ENCODE measurements at regions not wholly inside any gene's neighbourhood (a gene's known extent, or its start where the extent isn't known, plus 50 kb on each side); places are given as distances from the start of the nearest gene placed in this dataset.
"Not testable (repeated sequence)": the region's sequence is repeated elsewhere in the genome, so short reads cannot be mapped to it uniquely, and the experiment has no call there.

DNA sequence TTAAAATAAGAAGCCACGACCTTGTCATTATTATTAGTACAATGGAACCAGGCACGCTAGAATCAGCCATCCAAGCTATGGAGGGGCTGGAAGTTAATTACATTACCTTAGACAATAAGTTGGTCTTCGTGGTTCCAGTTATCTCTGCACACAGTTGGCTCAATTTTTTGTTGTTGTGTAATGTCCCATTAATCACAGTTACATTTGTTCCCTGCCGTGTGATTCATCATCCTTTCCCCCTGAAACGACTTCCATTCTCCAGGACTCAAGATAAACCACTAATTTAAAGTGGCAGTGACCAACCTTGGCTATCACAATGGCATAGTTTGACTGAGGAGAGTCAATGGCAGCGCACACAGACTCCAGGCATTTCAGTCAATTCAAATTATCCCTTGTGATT is 905.0 kb downstream of the RAB28 start:
- DNase-seq (ENCODE audit: low read depth) = no peak

DNA sequence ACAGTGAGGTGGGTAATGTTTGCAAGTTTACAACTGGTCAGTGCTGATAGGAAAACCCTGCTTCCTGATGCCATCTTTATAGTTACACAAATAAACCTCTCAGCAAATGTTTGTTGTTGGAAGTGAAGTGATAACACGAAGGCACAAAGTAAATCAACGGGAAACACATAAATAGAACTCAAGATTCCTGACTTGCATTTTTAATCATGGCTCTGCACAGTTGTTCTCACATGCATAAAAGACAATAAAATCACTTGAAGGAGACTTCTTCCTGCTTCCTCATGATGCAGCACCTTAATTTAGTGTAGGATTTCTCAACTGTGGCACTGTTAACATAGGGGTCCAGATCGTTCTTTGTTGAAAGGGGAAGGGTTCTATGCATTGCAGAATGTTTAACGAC is 907.7 kb downstream of the RAB28 start:
- DNase-seq (ENCODE audit: low read depth) = no peak

DNA sequence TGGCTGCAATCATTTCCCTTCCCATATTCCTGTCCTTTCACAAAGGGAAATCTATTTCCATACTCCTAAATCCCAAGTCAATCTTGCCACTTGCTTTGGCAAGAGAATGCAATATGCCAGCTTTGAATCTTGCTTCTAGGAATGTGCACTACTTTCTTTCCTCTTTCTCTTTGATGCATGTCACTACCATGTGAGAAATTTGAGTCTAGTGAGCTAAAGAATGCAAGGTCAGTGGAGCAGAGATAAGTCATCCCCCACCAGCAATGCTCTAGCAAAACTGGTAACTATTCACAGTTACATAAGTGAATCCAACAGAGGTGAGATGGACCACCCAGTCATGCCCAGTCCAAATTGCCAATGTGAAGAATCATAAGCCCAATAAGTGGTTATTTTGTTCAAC is 910.4 kb downstream of the RAB28 start:
- no peak for DNase-seq (ENCODE audit: low read depth)

DNA sequence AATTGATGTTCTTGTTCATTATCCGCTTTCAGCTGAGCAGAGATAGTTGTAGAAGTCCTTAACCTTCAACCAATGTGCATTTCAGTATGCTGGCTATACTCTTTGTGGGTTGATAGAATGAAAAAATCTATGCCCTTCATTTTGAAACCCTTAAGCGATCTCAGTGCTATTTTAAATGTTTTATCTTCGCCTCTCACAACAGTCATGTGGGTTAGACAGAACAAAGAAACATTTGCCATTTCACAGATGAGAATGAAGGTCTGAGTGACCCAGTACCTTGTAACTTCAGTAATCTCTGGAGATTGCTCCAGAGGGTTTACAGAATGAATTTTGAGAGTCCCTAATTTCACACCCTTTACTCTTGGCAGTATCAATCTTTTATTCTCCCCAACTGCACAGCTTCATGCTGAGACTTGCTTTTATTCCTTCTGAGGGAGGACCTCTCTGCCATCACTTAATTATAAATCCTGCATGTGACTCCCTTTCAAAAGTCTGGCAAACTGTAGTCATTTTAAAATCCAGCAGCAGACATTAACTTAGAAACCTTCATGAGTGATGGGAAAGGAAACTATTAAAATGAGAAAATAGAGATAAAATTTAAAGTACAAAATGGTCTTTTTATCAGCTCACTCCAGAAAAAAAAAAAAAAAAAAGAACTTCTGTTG is 921.5 kb downstream of the RAB28 start:
- DNase-seq (ENCODE audit: low read depth) = no peak

DNA sequence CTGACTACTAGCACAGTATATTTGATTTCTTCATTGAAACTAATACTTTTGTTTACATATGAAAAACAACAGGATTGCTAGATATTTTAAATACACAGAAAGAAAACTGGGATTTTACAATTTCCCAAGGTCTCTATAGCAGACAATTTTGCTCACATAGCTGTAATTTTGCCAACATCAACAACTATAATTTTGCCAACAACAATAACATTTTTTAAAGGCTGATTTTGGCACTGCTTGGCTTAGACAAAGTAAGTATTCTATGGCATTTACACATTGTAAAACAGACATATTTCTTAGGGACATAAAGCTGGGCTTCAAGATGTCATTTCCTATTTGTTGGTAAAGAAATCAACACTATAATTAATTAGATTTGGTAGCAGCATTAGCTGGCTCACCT is 922.1 kb downstream of the RAB28 start:
- no peak for DNase-seq (ENCODE audit: low read depth)

DNA sequence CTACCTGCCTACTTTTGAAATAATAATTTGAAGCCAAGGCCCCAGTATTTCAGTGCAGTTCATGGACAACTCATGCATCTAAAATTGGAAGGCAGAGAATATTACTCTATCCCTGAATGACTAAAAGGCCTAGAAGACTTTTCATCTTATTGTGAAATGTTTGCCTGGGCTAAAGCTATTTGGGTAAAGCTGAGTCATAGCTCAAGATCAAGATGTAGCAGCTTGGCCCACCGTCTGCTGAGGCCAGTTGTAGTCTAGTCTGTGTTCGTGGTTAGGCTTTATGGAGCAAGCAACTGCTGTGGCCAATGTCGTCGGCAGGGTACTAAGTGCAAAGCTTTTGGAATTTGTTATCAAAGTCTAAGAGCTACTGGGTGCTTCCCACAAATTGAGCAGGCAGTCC is 929.1 kb downstream of the RAB28 start:
- DNase-seq (ENCODE audit: low read depth) = no peak

DNA sequence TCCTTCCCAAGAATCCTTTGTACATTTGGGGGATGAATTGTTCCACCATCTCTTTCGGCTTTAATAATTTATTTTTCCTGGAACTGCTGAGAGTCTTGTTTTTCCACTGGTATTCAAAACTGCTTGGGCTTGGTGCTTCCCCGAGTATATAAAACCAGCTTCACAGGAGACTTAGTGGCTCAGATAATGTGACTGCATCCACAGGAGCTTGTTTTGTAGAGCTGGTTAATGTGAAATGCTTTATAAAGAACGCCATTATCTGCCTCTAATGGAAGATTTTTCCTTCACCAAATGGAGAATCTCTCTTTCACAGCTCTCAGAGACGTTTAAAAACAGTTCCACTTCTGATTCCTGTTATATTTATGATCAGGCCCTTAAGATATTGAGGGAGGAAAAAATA is 935.5 kb downstream of the RAB28 start:
- DNase-seq (ENCODE audit: low read depth) = no peak

DNA sequence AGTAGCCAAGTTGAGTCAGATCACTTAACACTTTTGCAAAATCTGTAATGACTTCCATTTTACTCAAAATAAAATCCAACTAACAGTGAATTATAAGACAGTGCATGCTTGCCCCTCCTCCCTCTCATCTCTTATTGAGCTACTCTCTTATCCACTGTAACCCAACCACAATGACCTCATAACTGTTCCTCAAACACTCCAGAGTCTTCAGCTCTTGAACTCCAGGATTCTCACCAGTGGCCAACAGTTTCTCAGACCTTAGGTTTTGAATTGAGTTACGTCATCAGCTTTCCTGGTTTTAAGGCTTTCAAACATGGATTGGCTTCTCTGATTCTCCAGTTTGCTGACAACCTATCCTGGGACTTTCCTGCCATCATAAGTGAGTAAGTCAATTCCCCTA is 938.3 kb downstream of the RAB28 start:
- no peak for DNase-seq (ENCODE audit: low read depth)

DNA sequence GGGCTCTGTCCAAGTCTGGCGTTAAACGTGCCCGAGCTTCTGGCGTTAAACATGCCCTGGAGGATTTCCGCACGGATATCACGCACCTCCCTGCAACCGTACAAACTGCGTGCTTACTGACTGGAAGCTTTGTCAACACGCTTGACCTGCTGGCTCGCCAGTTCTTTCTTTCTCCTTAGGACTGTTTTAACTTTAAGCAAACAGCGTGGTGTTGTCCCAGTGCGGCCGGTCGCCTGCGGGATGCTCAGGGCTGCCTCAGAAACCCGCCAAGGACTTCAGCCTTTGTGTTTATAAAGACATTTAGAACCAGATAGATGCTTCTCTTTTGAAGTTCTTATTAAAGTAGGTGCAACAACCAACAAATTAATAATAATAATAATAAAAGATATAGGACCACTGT is 946.0 kb downstream of the RAB28 start:
- no peak for DNase-seq (ENCODE audit: low read depth)

DNA sequence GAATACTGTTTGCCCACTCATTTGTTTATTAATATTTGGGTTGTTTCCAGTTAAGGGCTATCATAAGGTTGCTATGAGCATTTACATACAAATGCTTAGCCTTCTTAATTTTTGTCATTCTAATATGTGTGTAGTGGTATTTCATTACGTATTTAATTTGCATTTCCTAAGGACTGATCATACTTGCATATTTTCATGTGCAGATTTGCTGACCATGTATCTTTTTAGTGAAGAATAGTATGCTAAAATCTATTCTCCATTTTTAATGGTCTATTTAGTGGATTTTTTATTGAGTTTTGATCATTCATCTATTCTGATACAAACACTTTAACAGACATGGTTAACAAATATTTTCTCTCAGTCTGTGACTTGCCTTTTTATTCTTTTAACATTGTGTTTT is 949.5 kb downstream of the RAB28 start:
- DNase-seq (ENCODE audit: low read depth) = no peak

DNA sequence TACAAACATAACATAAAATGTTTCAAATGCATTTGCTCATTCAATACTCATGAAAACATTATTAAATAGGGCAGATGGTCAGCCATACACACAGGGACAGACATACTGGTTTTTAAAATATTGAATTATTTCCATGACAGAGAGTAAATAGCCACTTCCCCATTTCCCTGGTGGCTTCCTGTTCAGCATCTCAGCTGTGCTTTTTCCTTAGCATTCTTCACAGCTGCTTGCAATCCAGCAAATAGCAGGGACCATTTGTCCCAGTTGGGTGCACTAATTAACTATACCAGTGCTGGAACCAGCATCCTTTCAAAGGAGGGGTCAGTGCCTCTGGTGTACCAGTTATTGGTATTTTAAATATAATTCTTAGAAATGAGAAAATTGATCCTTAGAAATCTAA is 964.7 kb downstream of the RAB28 start:
- no peak for DNase-seq (ENCODE audit: low read depth)

DNA sequence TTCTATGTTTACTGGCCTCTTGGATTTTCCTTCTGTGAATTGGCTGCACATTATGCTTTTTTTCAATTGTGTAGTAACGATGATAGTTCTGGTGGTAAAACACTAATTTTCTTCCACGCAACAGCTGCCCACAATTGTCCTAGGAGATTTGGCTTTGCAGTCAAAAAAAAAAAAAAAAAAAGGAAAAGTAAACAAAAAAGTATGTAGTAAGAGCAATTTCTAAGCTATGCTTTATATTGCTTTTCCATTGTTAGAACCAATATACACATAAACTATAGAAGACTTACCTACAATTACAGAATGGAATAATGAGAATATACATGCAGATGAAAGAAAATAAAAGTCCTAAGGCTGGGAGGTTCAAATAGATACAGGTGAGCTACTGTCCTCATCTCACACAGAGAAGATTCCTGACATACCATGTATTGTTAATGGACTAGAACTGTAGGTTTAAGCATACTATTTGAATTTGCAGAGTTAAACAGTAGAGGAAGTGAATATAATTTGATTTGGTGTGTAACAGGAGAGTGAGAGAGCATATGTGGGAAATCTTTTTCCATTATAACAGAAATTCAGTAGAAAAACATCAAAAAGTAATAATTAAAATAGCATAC is 976.2 kb downstream of the RAB28 start:
- no peak for DNase-seq (ENCODE audit: low read depth)

DNA sequence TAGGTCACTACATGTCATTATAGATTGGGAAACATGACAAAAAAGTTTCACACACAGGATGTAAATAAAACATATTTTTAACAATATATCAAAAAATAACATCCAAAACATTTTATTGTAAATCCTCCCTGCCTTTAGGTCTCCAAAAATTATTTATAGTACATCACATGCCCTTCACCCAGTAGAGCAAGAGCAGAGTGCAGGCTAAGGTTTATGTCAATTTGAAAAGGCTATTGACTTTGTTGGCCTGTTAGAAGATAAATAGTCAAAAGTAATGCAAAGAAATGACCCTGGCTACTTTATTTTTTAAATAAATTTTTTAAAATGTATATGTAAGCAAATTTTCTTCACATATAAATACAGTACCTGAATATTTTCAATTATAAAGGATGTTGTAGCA is 983.7 kb downstream of the RAB28 start:
- no peak for DNase-seq (ENCODE audit: low read depth)

DNA sequence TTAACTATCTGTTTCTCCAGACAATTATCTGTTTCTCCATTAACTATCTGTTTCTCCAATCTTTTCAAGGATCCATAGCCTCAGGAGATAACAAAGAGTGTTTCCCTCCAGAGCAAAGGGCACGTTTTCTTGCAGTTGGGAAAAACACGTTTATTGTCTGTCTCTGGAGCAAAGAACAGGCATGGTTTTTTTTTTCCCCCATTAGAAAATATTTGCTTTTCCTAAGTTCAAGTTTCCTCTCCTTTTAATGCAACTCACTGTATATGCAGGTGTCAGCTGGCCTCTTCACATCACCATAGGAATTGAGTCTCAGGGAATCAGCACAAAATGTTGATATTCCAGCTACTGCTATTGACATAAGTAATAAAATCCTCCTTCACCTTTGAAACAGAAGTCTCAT is 984.4 kb downstream of the RAB28 start:
- DNase-seq (ENCODE audit: low read depth) = no peak

DNA sequence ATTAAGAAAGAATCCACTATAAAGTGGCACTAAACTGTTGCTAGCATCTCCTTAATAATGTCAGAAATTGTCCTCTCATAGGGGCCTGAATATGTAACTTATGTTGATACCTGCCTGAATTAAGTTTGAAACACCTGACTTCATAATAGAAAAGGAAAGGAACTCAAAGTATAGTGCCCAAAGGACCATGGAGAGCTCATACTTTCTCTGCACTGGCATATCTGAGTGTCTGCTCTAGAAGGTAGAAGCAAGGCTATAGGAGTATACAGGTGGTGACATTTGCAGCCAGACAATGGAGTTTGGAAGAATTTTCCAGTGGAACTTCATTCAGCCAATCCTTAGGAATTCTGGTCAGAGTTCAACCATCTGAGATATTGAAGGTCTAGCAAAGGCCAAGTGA is 988.9 kb downstream of the RAB28 start:
- DNase-seq (ENCODE audit: low read depth) = no peak

DNA sequence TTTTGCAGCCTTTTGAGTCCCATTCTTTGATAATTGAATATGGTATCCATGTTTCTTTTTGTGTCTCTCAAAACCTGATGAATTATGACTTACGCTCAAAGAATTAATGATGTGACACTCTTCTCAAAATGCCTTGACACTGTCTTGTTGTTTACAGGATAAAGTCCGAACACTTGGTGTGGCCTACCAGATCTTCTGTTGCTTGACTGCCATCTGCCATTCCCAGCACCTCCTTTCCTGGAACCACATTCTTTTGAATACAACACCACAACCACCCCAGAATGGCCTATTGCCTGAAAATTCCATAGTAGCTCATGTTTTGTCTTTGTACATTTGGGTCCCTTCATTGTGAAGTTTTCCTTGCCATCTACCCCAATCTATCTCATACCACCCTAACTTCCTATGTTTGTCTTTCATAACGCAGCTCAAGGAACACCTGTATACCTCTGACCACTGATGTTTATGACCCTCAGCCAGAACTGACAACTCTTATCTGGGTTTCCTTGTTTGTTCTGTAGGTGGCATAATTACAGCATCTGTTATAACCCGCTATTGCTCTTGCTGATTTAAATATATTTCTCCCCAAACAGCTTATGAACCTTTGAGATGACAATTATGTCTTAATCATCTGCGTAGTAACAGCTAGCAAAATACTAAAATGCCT is 991.3 kb downstream of the RAB28 start:
- no peak for DNase-seq (ENCODE audit: low read depth)

DNA sequence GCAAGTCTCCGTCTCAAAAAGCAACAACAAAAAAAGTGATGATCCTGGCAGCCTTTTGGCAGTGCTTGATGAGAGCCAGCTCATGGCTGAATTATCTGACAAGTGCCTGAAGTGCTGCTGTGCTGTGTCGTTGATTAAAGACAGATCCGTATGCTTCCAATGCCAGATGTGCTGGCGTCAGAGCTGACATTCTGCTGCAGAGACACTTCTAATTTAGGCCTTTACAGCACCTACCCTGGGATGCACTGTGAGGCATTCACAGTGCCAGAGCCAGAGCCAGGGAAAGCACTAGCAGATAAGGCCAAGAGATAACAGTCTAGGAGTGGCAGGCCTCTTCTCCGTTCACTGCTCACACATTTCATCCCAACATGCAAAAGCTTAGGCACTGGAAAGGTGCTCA is 995.5 kb downstream of the RAB28 start:
- no peak for DNase-seq (ENCODE audit: low read depth)

DNA sequence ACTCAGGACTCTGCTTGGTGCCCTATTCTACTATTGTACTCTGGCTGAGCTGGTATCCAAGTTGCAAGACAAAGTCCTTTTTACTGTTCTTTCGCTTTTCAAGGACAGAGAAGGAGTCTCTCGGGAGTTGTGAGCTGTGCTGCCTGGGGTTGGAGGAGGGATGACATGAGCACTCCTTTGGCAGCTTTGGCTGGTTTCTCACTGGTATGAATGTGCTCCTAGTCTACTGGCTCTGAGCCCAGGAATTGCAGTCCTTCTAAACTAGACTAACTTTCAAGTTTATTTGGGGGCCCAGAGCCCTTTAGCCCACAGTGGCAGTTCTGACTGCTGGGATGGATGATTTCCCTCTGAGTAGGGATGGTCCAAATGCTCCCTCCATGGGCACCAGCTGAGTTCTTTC is 997.1 kb downstream of the RAB28 start:
- no peak for DNase-seq (ENCODE audit: low read depth)

DNA sequence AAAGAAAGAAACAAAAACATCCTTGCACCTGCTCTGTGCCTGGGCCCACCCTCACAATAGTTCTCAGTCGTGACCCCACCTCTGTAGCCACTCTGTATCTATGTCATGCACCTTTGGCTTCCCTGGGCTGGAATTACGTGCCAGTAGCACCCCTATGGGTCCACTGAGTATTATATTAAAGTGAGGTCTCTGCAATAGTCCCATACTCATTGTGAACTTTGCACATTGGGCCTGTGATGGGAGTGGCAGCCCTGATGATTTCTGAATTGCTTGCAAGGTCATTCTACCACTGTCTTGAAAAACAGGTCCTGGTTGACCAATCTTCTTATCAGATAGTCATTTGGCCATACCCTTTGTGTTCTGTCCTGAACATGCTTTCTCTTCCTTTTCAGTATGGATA is 1012.1 kb downstream of the RAB28 start:
- DNase-seq (ENCODE audit: low read depth) = no peak

DNA sequence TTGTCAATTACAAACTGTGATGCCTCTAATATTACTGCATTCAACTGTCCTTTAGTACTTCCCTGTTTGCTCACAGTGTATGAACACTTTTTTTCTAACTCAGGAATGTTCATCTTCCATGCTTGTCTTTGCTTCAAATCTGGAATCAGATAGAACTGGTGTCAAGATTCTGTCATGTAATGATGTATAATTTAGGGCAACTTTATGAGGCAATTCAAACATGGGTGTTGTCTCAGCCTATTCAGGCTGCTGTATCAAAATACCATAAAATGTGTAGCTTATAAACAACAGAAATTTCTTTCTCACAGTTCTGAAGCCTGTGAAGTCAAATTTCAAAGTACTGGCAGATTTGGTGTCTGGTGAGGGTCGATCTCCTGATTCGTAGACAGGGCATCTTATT is 1012.9 kb downstream of the RAB28 start:
- DNase-seq (ENCODE audit: low read depth) = no peak

DNA sequence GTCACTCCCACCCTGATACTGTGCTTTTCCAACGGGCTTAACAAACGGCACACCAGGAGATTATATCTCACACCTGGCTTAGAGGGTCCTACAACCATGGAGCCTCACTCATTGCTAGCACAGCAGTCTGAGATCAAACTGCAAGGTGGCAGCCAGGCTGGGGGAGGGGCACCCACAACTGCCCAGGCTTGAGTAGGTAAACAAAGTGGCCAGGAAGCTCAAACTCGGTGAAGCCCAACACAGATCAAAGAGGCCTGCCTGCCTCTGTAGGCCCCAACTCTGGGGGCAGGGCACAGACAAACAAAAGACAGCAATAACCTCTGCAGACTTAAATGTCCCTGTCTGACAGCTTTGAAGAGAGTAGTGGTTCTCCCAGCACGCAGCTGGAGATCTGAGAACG is 1022.6 kb downstream of the RAB28 start:
- not testable (repeated sequence) for DNase-seq (ENCODE audit: low read depth)

DNA sequence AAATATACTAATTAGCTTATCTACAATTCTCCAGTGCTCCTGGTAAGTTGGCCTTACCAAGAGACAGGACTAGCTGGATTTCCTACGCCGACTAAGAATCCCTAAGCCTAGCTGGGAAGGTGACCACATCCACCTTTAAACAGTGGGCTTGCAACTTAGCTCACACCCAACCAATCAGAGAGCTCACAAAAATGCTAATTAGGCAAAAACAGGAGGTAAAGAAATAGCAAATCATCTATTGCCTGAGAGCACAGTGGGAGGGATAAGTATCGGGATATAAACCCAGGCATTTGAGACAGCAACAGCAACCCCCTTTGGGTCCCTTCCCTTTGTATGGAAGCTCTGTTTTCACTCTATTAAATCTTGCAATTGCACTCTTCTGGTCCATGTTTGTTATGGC is 1025.0 kb downstream of the RAB28 start:
- DNase-seq (ENCODE audit: low read depth) = no peak

DNA sequence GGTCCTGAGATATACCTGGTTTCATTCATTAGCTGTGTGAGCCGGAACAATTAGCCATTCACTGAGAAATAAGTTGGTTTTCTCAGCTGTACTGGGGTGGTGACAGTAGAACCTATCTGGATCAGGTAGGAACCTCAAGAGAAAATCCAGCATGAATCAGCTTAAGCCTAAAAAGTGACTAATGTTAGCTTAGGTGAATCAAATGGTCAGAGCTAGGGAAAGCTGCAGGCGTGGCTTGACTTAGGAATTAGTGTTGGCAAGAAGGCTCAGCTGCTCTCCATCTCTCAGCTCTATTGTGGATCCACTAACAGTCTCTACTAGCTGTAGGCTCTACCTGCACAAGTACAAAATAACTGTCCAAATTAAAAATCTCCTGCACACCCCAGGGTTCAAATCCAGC is 1025.5 kb downstream of the RAB28 start:
- no peak for DNase-seq (ENCODE audit: low read depth)

DNA sequence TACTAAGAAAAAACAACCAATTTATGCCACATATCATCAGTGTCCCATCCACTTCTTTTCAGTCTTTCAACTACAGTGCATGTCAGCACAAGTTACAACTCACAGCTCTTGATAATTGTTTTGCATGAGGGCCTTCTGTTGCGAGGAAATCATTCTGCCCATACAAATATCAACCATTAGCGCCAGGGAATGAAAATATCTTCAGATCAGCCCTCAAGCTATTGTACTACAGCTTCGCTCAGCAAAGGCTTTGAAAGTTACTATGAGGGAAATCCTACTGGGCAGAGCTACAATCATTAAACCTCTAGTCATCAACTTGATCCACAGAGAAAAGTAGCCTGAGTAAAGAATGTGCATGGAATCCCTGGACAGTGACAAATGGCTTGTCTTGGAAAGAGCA is 1023.6 kb upstream of the HS3ST1 start:
- no peak for DNase-seq (ENCODE audit: low read depth)

Data from activated T-cell treated with anti-CD3 and anti-CD28 coated beads for 1 hour (primary cell).